IPS-20b (cell line): ENCODE measurements at regions not wholly inside any gene's neighbourhood (a gene's known extent, or its start where the extent isn't known, plus 50 kb on each side); places are given as distances from the start of the nearest gene placed in this dataset.

Source experiments
- H3K27ac ChIP-seq: one replicate; pipeline ENCODE4 v1.5.1; 2013; ENCODE audit warnings: low read length
- H3K27me3 ChIP-seq: 2 replicates; pipeline ENCODE4 v1.6.1; 2013; ENCODE audit warnings: mild to moderate bottlenecking, low read length, inconsistent platforms; ENCODE audit not compliant: insufficient read depth
- H3K36me3 ChIP-seq: 2 replicates; pipeline ENCODE4 v1.6.1; 2013; ENCODE audit warnings: low read depth, mild to moderate bottlenecking, inconsistent platforms, low read length, moderate library complexity; ENCODE audit not compliant: insufficient read depth
- H3K4me1 ChIP-seq: 2 replicates; pipeline ENCODE4 v1.6.1; 2013; ENCODE audit warnings: mild to moderate bottlenecking, control low read depth, inconsistent platforms, low read length, moderate library complexity; ENCODE audit not compliant: insufficient read depth
- H3K4me3 ChIP-seq: 2 replicates; pipeline ENCODE4 v1.5.1; 2013; ENCODE audit warnings: mild to moderate bottlenecking, low read length, inconsistent platforms
- H3K9ac ChIP-seq: 2 replicates; pipeline ENCODE4 v1.6.1; 2013; ENCODE audit warnings: low read depth, mild to moderate bottlenecking, inconsistent platforms, low read length, moderate library complexity
- H3K9me3 ChIP-seq: 2 replicates; pipeline ENCODE4 v1.6.1; 2013; ENCODE audit warnings: mild to moderate bottlenecking, low read depth, low read length, inconsistent platforms; ENCODE audit not compliant: insufficient read depth

DNA sequence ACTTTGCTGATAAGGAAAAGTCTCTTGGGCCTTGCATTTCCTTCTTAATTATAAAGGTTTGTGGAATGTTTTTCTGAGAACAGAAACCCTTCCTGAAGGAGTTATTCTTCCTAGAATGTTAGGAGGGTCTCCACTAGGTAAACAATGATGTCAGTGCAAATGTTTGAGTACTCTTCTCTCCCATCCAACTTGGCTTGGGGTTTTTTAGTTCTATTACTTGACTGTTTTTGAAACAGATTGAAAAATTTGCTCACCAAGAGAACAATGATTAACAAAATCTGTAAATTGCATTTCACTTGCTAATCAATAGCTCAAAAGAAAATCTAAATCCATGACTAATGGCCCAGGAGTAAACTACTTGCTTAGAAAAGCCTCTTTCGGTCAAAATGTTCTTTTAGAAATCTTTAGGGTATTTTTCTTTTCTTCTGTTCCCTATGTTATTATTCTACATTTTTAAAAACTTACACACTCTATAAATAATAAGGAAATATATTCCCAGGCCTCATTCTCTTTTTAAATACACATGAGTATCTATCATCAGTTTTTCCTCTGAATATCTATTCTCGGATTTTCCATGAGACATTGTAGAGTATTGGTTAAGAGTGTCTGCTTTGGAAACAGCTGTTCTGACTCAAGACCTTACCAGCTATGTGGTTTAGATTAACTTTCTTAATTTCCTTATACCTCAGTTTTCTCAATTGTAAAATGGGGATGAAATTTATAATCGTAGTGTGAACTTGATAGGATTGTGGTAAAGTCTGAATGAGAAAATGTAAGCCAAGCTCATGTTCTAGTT, 234.2 kb upstream of the CITED2 start:
- H3K36me3 ChIP-seq = no peaks in the 10 kb centered on the region
- H3K9me3 ChIP-seq = no peaks in the 10 kb centered on the region
- no peak overlapping the region for H3K9ac ChIP-seq
- no peak overlapping the region for H3K27ac ChIP-seq
- H3K27me3 ChIP-seq = no peaks in the 10 kb centered on the region
- no peak overlapping the region for H3K4me3 ChIP-seq
- peaks cover 32% of the 10 kb centered on the region for H3K4me1 ChIP-seq

DNA sequence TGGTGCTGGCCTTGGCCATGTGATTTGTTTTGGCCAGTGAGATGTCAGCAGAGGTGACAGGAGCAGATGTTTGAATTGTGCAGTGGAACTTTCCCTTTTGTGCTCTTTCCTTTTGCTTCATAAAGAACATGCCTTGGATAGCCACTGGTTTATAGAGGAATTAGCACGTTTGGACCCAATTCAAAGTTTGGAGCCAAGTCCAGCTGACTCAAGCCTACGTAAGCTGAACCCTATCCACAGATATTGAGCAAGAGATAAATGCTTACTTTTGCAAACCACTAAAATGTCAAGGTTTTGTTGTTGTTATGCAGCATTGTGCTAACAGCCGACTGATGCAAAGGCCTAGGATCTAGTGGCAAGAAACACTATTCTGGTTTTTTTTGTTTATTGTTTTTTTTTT, 230.9 kb upstream of the CITED2 start:
- Histone ChIP-seq H3K36me3 (no peaks in the 10 kb centered on the region), H3K4me3 (no peak overlapping the region), H3K4me1 (peaks cover 21% of the 10 kb centered on the region; the same call in 1 of the 2 replicates), H3K27me3 (no peaks in the 10 kb centered on the region), H3K27ac (no peak overlapping the region), H3K9ac (no peak overlapping the region), H3K9me3 (no peaks in the 10 kb centered on the region)

DNA sequence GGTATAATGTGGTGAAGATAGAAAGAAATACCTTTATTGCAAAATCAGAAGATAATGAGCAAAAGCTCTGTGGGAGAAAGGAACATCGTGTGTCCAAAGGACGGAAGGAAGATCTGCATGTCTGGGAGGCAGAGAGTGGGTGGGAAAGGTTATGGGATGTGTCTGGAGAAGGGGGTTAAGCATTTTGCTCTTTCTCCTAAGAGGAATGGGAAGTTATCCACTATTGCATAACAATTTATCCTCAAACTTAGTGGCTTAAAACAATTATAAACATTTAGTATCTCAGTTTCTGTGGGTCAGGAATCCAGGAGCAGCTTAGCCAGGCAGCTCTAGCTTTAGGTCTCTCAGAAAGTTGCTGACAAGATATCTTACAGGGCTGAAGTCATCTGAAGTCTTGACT, 229.1 kb upstream of the CITED2 start:
- no peak overlapping the region for H3K4me3 ChIP-seq
- no peaks in the 10 kb centered on the region for H3K36me3 ChIP-seq
- no peaks in the 10 kb centered on the region for H3K27me3 ChIP-seq
- no peaks in the 10 kb centered on the region for H3K9me3 ChIP-seq
- peaks cover 16% of the 10 kb centered on the region; the same call in 1 of the 2 replicates for H3K4me1 ChIP-seq
- no peak overlapping the region for H3K9ac ChIP-seq
- H3K27ac ChIP-seq = no peak overlapping the region

DNA sequence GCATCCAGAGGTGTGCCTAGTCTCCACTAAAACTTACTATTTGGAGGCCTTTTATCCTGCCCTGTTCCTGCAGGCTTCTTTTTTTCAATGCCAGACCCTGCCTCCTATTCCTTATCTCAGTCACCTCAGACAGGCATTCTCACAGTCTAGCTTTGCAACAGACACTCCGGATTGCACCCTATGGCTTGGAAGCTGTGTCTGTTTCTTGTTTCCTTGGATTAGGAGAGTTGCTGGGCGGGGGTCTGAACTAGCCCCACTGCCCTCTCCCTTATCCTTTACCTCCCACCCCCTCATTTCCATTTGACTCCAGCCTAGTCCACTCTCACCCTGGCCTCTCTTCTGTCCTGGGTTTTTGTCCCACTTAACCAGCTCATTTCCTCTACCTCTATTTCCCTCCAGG, 228.1 kb upstream of the CITED2 start:
- Histone ChIP-seq H3K27ac (no peak overlapping the region), H3K9ac (no peak overlapping the region), H3K4me1 (peaks cover 14% of the 10 kb centered on the region; the same call in 1 of the 2 replicates), H3K9me3 (no peaks in the 10 kb centered on the region), H3K36me3 (no peaks in the 10 kb centered on the region), H3K27me3 (no peaks in the 10 kb centered on the region), H3K4me3 (no peak overlapping the region)

DNA sequence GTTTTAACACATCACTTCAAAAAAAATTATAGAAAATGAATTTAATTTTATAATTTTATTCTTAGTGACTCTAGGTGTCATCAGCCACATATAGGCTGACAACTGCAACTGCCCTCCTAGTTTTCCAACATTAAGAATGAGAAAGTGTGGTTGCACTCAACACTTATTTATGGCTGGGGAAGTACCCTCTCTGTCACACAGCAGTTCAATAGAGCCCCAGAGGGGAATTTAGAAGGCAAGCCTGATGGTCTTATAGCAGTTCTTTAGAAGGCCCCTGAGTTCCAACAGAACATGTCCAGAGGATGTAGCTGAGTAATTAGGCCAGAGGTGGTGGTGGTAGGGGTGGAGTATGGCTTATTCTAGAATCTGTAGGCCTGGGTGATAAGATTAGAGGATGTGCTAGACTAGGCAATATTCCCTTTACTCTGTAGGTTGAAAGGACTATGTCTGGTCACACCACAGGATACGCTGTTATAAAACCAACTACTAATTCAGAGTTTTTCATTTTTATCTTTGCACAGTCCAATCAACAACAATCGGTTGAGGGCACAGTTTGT, 226.5 kb upstream of the CITED2 start:
- no peaks in the 10 kb centered on the region for H3K36me3 ChIP-seq
- no peak overlapping the region for H3K9ac ChIP-seq
- no peak overlapping the region for H3K27ac ChIP-seq
- no peaks in the 10 kb centered on the region for H3K9me3 ChIP-seq
- peaks cover 10% of the 10 kb centered on the region; the same call in 1 of the 2 replicates for H3K4me1 ChIP-seq
- H3K27me3 ChIP-seq = no peaks in the 10 kb centered on the region
- H3K4me3 ChIP-seq = no peak overlapping the region

DNA sequence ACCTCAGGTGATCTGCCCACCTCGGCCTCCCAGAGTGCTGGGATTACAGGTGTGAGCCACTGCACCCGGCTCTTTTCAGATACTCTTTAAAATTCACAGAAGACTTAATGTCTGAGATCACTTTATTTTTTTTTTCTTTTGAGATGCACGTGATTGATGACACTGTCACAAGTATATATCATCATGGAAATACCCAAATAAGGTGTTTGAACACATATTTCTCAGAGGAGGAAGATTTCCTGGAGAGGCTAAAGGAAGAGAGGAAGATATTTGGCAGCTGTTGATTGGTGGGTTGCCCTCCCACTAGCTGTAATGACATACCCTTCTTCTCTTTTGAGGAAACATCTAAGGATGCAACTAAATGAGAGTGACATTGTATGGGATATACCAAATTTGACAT, 225.9 kb upstream of the CITED2 start:
- H3K4me1 ChIP-seq = peaks cover 10% of the 10 kb centered on the region; the same call in 1 of the 2 replicates
- H3K9ac ChIP-seq = no peak overlapping the region
- no peak overlapping the region for H3K27ac ChIP-seq
- H3K27me3 ChIP-seq = no peaks in the 10 kb centered on the region
- no peaks in the 10 kb centered on the region for H3K9me3 ChIP-seq
- no peak overlapping the region for H3K4me3 ChIP-seq
- no peaks in the 10 kb centered on the region for H3K36me3 ChIP-seq

DNA sequence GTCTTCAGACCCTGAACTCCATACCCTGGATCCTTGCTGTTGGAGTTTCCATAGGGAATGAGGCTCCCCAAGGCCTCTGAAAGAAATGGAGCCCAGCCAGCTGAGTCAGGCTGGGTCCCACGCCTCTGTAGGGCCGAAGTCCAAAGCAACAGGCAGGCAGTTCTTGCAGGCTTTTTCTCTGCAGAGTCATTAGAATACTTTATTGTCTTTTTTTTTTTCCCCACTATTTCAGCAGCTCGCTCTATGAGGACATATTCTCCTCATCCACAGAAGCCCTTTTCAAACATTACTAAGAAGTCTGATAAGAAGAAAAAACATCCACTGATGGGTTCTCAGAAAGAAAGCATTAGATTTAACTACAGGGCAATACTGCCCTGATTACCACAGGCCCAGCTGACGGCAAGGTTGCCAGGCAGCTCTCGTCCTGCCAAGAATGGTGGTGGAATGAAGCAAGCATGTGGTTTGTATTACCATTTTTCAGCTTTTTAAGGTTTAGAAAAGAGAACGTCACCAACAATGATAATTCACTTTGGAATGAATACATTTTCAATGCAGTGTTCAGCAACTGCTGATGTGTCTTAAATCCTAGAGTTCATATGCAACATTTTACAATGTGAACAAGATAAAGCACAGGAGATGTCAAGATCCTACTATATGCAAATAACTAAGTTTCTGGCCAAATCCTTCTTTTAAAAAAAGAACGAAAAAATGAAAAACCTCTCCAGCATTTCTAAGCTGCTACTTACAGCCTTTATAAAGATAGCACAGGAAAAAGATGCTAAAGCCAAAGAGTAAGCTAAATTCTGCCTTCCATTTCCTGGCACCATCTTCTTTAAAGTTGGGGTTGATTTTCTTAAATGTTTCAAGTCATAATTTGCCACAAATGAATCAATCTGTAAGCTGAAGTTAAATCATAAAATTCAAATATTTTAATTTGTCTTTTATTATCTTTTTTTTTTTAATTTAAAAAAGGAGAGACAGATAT, 223.6 kb upstream of the CITED2 start:
- no peak overlapping the region for H3K9ac ChIP-seq
- no peak overlapping the region for H3K27ac ChIP-seq
- H3K27me3 ChIP-seq = no peaks in the 10 kb centered on the region
- H3K9me3 ChIP-seq = no peaks in the 10 kb centered on the region
- no peak overlapping the region for H3K4me3 ChIP-seq
- H3K4me1 ChIP-seq = peaks cover 13% of the 10 kb centered on the region; the same call in 1 of the 2 replicates
- no peaks in the 10 kb centered on the region for H3K36me3 ChIP-seq

DNA sequence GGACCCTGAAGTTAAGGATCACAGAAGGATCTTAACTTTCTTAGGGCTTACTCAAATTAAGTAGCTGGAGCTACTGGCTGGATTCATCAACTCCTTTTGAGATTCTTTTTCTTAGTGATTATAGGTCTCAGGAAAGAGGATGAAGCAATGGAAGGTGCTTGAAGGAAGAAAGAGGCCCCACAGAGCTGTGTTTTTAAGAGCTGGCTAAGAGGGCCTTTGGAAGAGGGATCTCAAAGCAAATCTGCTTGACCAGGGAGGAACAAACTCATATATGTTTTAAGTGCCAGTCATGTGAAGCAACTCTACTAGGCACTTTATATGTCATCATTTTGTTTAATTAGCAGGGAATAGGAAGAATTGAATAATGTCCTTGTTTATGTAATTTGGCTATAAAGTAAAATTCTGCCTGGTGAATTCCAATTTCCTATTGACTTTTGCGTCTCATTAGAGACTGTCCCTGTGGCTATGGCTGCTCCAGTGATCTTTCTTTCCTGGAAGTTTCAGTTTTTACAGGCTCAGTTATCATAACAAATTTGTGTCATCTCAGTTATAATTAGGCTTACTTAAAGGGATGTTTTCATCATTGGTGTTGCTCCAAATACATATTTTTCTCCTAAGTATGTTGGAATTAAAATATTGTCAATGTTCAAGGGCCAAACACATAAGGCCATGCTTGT, 222.8 kb upstream of the CITED2 start:
- no peak overlapping the region for H3K27ac ChIP-seq
- H3K4me3 ChIP-seq = no peak overlapping the region

DNA sequence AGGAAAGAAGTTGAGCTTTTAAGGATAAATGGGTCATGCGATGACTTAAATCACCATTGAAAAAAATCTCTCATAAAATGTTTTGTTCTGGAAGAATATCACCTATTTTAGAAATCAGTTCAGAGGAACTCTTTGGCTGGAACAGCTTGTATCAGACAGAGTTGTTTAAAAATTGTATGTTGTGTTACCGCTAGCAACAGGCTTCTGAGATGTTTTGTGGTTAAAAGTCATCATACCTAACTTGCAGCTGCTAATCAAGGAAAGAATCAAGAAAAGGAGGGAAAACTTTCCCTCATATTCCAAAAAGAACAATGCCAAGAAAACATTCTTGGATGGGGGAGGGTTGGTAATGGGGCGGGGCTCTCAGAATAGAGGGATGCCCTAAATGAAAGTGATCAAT, 220.7 kb upstream of the CITED2 start:
- peaks cover 9% of the 10 kb centered on the region; the same call in 1 of the 2 replicates for H3K4me1 ChIP-seq
- no peaks in the 10 kb centered on the region for H3K27me3 ChIP-seq
- no peaks in the 10 kb centered on the region for H3K36me3 ChIP-seq
- no peak overlapping the region for H3K27ac ChIP-seq
- no peak overlapping the region for H3K9ac ChIP-seq
- H3K9me3 ChIP-seq = no peaks in the 10 kb centered on the region
- H3K4me3 ChIP-seq = no peak overlapping the region

More for the DNA sequence above, 222.8 kb upstream of the CITED2 start:
- Histone ChIP-seq H3K4me1 (peaks cover 9% of the 10 kb centered on the region; the same call in 1 of the 2 replicates), H3K36me3 (no peaks in the 10 kb centered on the region), H3K27me3 (no peaks in the 10 kb centered on the region), H3K9ac (no peak overlapping the region), H3K9me3 (no peaks in the 10 kb centered on the region)

DNA sequence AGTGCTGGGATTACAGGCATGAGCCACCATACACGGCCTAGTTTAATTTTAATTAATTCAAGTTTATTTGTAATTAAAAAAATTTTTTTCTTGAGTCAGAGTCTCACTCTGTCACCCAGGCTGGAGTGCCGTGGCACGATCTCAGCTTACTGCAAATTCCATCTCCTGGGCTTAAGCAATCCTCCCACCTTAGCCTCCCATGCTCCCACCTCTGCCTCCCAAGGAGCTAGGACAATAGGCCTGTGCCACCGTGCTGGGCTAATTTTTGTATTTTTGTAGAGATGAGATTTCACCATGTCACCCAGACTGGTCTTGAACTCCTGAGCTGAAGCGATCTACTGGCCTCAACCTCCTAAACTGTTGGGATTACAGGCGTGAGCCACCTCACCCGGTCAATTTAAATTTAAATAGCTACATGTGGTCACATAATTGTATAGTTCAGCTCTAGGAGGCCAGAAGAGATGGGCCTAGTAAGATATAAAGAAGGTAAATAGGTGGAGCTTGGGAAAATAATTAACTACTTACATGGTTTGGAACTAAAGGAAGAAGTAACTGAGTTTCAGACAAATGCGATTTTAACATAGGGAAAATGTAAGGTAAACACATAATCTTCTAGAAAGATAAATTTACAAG, 220.0 kb upstream of the CITED2 start:
- Histone ChIP-seq H3K36me3 (no peaks in the 10 kb centered on the region), H3K27me3 (no peaks in the 10 kb centered on the region), H3K9ac (no peak overlapping the region), H3K4me1 (peaks cover 9% of the 10 kb centered on the region; the same call in 1 of the 2 replicates), H3K4me3 (no peak overlapping the region), H3K27ac (no peak overlapping the region), H3K9me3 (no peaks in the 10 kb centered on the region)

DNA sequence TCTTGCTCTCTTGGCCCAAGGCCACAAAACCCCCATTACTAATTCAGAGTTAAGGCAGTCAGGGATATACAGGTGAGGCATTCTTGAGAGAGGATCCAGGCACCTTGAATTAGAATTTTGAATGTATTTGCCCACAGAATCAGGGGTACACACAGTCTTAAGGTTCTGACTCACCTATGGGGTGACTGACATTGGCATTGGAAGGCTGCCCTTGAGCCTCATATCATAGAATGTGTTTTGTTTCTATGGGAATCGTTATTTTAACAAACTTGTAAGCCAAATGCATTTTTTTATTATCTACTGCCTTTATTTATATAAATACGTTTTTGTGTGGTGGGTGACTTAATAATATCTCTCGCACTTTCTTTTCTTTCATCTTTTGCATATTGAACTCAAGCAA, 218.6 kb upstream of the CITED2 start:
- H3K9me3 ChIP-seq = no peaks in the 10 kb centered on the region
- no peaks in the 10 kb centered on the region for H3K36me3 ChIP-seq
- peaks cover 9% of the 10 kb centered on the region; the same call in 1 of the 2 replicates for H3K4me1 ChIP-seq
- no peak overlapping the region for H3K9ac ChIP-seq
- no peak overlapping the region for H3K27ac ChIP-seq
- H3K4me3 ChIP-seq = no peak overlapping the region
- no peaks in the 10 kb centered on the region for H3K27me3 ChIP-seq
